ENCODE measurements at regions not wholly inside any gene's neighbourhood (a gene's known extent, or its start where the extent isn't known, plus 50 kb on each side); places are given as distances from the start of the nearest gene placed in this dataset.

GRCh38 chr3:31051226-31051625 lies 156.8 kb upstream of the GADL1 start:
- no peak overlapping the region for H3K4me3 ChIP-seq (ENCODE audit: low read depth, low read length, poor library complexity, severe bottlenecking)
- TF ChIP-seq CTCF (IDR thresholded peaks at IDR 0.05; ENCODE audit: low read length): no peak
- no peak for TF ChIP-seq EZH2 (IDR thresholded peaks at IDR 0.05; ENCODE audit: borderline replicate concordance, low read length)
- no peaks in the 10 kb centered on the region for H4K20me1 ChIP-seq (ENCODE audit: insufficient read depth, low read length)
- H3K4me1 ChIP-seq (ENCODE audit: insufficient read depth, low read length, severe bottlenecking): no peaks in the 10 kb centered on the region
- no peak overlapping the region for H3K9ac ChIP-seq (ENCODE audit: low read length)
- H3K4me2 ChIP-seq (ENCODE audit: low read length): no peak overlapping the region
- no peaks in the 10 kb centered on the region for H3K9me3 ChIP-seq (ENCODE audit: low read length)
- H3K27me3 ChIP-seq (ENCODE audit: insufficient read depth, low read length): no peaks in the 10 kb centered on the region
- no peaks in the 10 kb centered on the region; the same call in 1 of the 2 replicates for H3K36me3 ChIP-seq (ENCODE audit: insufficient read depth, low read length)
- no peak overlapping the region for H2AFZ ChIP-seq (ENCODE audit: low read length)
- H3K79me2 ChIP-seq (ENCODE audit: insufficient read depth, low read length): no peaks in the 10 kb centered on the region
- H3F3A ChIP-seq (ENCODE audit: insufficient read depth, low read length): no peaks in the 10 kb centered on the region
- H3K9me2 ChIP-seq (ENCODE audit: low read depth, low read length): no peaks in the 10 kb centered on the region
- H3K27ac ChIP-seq (ENCODE audit: low read depth, low read length, poor library complexity, severe bottlenecking): no peak overlapping the region

- no peaks in the 10 kb centered on the region for H3K9me3 ChIP-seq (ENCODE audit: low read length)
Measured at GRCh38 chr3:31053299-31053698, 158.8 kb upstream of the GADL1 start.

GRCh38 chr3:31054032-31054431 lies 159.6 kb upstream of the GADL1 start:
- Histone ChIP-seq H3K36me3 (ENCODE audit: insufficient read depth, low read length) (no peaks in the 10 kb centered on the region; the same call in 1 of the 2 replicates), H3K4me2 (ENCODE audit: low read length) (no peak overlapping the region), H3K9me3 (ENCODE audit: low read length) (no peaks in the 10 kb centered on the region), H3K4me1 (ENCODE audit: insufficient read depth, low read length, severe bottlenecking) (no peaks in the 10 kb centered on the region), H2AFZ (ENCODE audit: low read length) (no peak overlapping the region), H3K4me3 (ENCODE audit: low read depth, low read length, poor library complexity, severe bottlenecking) (no peak overlapping the region), H3K27me3 (ENCODE audit: insufficient read depth, low read length) (no peaks in the 10 kb centered on the region), H3K79me2 (ENCODE audit: insufficient read depth, low read length) (no peaks in the 10 kb centered on the region), H3K27ac (ENCODE audit: low read depth, low read length, poor library complexity, severe bottlenecking) (no peak overlapping the region), H3K9me2 (ENCODE audit: low read depth, low read length) (no peaks in the 10 kb centered on the region), H4K20me1 (ENCODE audit: insufficient read depth, low read length) (no peaks in the 10 kb centered on the region), H3K9ac (ENCODE audit: low read length) (no peak overlapping the region), H3F3A (ENCODE audit: insufficient read depth, low read length) (no peaks in the 10 kb centered on the region)
- TF ChIP-seq EZH2 (IDR thresholded peaks at IDR 0.05; ENCODE audit: borderline replicate concordance, low read length): no peak

More at GRCh38 chr3:31053299-31053698, 158.8 kb upstream of the GADL1 start:
- Histone ChIP-seq H3K4me3 (ENCODE audit: low read depth, low read length, poor library complexity, severe bottlenecking) (no peak overlapping the region), H3K9me2 (ENCODE audit: low read depth, low read length) (no peaks in the 10 kb centered on the region), H3K9ac (ENCODE audit: low read length) (no peak overlapping the region), H3K27me3 (ENCODE audit: insufficient read depth, low read length) (no peaks in the 10 kb centered on the region), H3K4me1 (ENCODE audit: insufficient read depth, low read length, severe bottlenecking) (no peaks in the 10 kb centered on the region), H4K20me1 (ENCODE audit: insufficient read depth, low read length) (no peaks in the 10 kb centered on the region), H2AFZ (ENCODE audit: low read length) (no peak overlapping the region), H3K27ac (ENCODE audit: low read depth, low read length, poor library complexity, severe bottlenecking) (no peak overlapping the region), H3K36me3 (ENCODE audit: insufficient read depth, low read length) (no peaks in the 10 kb centered on the region; the same call in 1 of the 2 replicates), H3K79me2 (ENCODE audit: insufficient read depth, low read length) (no peaks in the 10 kb centered on the region), H3K4me2 (ENCODE audit: low read length) (no peak overlapping the region), H3F3A (ENCODE audit: insufficient read depth, low read length) (no peaks in the 10 kb centered on the region)
- no peak for TF ChIP-seq EZH2 (IDR thresholded peaks at IDR 0.05; ENCODE audit: borderline replicate concordance, low read length)
- no peak for TF ChIP-seq CTCF (IDR thresholded peaks at IDR 0.05; ENCODE audit: low read length)

- TF ChIP-seq EZH2 (IDR thresholded peaks at IDR 0.05; ENCODE audit: borderline replicate concordance, low read length) (no peak), CTCF (IDR thresholded peaks at IDR 0.05; ENCODE audit: low read length) (no peak)
- Histone ChIP-seq H3K4me1 (ENCODE audit: insufficient read depth, low read length, severe bottlenecking) (no peaks in the 10 kb centered on the region), H2AFZ (ENCODE audit: low read length) (no peak overlapping the region), H3F3A (ENCODE audit: insufficient read depth, low read length) (no peaks in the 10 kb centered on the region), H3K27me3 (ENCODE audit: insufficient read depth, low read length) (no peaks in the 10 kb centered on the region), H3K9me2 (ENCODE audit: low read depth, low read length) (no peaks in the 10 kb centered on the region), H3K79me2 (ENCODE audit: insufficient read depth, low read length) (no peaks in the 10 kb centered on the region), H3K27ac (ENCODE audit: low read depth, low read length, poor library complexity, severe bottlenecking) (no peak overlapping the region), H3K36me3 (ENCODE audit: insufficient read depth, low read length) (no peaks in the 10 kb centered on the region; the same call in 1 of the 2 replicates), H3K9ac (ENCODE audit: low read length) (no peak overlapping the region), H3K9me3 (ENCODE audit: low read length) (no peaks in the 10 kb centered on the region), H4K20me1 (ENCODE audit: insufficient read depth, low read length) (no peaks in the 10 kb centered on the region), H3K4me2 (ENCODE audit: low read length) (no peak overlapping the region), H3K4me3 (ENCODE audit: low read depth, low read length, poor library complexity, severe bottlenecking) (no peak overlapping the region)
Measured at GRCh38 chr3:31055757-31056156, 161.3 kb upstream of the GADL1 start.
